D721Med (cell line): ENCODE measurements at regions not wholly inside any gene's neighbourhood (a gene's known extent, or its start where the extent isn't known, plus 50 kb on each side); places are given as distances from the start of the nearest gene placed in this dataset.

Experiments used
- DNase-seq: peaks from one replicate; pipeline ENCODE4 v3.0.0; 2011; ENCODE audit warnings: low spot score; ENCODE audit not compliant: insufficient read length
- FAIRE-seq: peaks from 2 replicates; lab custom pipeline; 2011; peaks lifted over from hg19 to GRCh38; lab: Jason Lieb, UNC
- TF ChIP-seq, protein P1 (sequence below): IDR thresholded peaks from 2 replicates; pipeline ENCODE4 v1.5.1; 2012; ENCODE audit warnings: mild to moderate bottlenecking, control low read depth; ENCODE audit not compliant: insufficient read depth; ENCODE audit errors: missing control alignments

DNA sequence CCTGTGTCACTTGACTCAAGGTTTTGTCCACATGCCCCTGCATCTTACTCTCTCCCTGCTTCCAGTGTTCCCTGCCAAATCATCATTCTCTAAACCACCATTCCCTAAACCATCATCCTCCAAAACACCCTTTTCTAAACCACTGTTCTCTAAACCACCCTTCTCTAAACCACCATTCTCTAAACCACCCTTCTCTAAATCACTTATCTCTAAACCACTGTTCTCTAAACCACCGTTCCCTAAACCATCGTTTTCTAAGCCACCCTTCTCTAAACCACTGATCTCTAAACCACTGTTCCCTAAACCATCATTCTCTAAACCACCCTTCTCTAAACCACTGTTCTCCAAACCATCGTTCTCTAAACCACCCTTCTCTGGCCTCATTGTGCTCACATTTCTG, 142.1 kb downstream of the CXCL12 start:
- FAIRE-seq (no peak), DNase-seq (no peak)
- TF ChIP-seq, protein P1, sequence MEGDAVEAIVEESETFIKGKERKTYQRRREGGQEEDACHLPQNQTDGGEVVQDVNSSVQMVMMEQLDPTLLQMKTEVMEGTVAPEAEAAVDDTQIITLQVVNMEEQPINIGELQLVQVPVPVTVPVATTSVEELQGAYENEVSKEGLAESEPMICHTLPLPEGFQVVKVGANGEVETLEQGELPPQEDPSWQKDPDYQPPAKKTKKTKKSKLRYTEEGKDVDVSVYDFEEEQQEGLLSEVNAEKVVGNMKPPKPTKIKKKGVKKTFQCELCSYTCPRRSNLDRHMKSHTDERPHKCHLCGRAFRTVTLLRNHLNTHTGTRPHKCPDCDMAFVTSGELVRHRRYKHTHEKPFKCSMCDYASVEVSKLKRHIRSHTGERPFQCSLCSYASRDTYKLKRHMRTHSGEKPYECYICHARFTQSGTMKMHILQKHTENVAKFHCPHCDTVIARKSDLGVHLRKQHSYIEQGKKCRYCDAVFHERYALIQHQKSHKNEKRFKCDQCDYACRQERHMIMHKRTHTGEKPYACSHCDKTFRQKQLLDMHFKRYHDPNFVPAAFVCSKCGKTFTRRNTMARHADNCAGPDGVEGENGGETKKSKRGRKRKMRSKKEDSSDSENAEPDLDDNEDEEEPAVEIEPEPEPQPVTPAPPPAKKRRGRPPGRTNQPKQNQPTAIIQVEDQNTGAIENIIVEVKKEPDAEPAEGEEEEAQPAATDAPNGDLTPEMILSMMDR: no peak

DNA sequence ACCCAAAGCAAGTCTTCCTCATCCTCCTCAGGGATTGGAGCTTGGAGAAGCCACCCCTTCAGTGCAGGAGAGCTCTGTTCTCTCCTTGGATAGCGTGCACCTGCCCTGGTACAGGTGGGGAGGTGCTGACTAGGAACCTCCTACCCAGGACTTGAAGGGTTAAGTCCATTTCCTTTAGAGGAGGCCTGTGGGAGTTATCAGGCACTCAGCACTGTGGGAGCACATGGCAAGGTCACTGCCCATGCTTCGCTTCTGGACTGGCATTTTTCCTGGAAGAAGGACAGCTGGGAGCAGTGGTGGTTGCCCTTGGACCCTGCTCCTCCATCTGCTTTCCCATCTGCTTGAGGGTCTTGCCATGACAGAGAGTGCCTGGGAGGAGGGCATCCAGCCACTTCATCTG, 142.8 kb downstream of the CXCL12 start:
- TF ChIP-seq, protein P1: no peak
- DNase-seq: no peak
- no peak for FAIRE-seq

- TF ChIP-seq, protein P1: no peak
- DNase-seq (no peak), FAIRE-seq (no peak)
Measured at GRCh38 chr10:44240584-44241205, 144.2 kb downstream of the CXCL12 start.

GRCh38 chr10:44238212-44238611, 146.7 kb downstream of the CXCL12 start:
- DNase-seq (no peak), FAIRE-seq (no peak)
- TF ChIP-seq, protein P1: no peak

GRCh38 chr10:44237364-44238049, 147.4 kb downstream of the CXCL12 start:
- FAIRE-seq (no peak), DNase-seq (no peak)
- TF ChIP-seq, protein P1: no peak

- no peak for FAIRE-seq
- TF ChIP-seq, protein P1: no peak
- DNase-seq: no peak
Measured at GRCh38 chr10:44235363-44235762, 149.5 kb downstream of the CXCL12 start.

GRCh38 chr10:44234483-44234875, 150.4 kb downstream of the CXCL12 start:
- TF ChIP-seq, protein P1: no peak
- FAIRE-seq (no peak), DNase-seq (no peak)
